Hindlimb muscle (tissue), 1 donor: ENCODE measurements at regions not wholly inside any gene's neighbourhood (a gene's known extent, or its start where the extent isn't known, plus 50 kb on each side); places are given as distances from the start of the nearest gene placed in this dataset.
A peak's percentile ranks its signal among the peaks of the same experiment; 100 is the strongest.
"Not testable (repeated sequence)": the region's sequence is repeated elsewhere in the genome, so short reads cannot be mapped to it uniquely, and the experiment has no call there.

ENCODE experiments used
- DNase-seq: peaks from one replicate; pipeline ENCODE4 v3.0.0-alpha.2; 2013

DNA sequence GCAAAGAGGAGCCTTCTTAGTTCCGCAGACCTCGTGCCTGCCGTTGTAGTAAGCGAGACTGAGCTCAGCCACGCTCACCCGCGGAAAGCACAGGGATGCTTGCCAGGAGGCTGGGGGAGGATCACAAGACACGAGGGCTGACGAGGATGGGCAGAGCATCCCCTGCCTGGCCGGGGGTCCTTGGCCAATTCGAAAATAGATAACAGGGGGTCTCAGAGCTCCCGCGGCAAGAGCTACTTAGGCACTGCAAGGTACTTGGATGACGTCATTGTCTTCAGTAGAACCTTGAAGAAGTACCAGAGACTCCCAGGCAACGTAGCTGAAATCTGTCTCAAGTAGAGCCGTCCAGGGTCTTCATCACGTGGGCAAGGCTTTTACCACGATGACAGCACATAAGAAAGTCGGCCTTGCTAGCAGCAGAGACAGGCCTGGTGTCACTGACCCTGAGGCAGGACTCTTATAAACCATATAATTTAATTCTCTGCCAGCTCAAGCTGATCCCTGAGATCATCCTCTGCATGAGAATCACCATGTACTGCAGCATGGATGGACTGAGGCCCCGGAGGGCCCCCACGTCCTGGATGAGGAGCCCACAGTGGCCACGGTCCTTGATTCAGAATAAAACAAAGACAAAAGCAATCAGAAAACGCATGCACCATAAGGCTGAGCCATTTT is 81.9 kb downstream of the TMEM18 start:
- DNase-seq, result no peak

- no peak for DNase-seq
Measured at GRCh38 chr2:594297-594949, 82.8 kb downstream of the TMEM18 start.

- no peak for DNase-seq
Measured at GRCh38 chr2:593356-594026, 83.7 kb downstream of the TMEM18 start.

GRCh38 chr2:592737-593136 is 84.5 kb downstream of the TMEM18 start:
- no peak for DNase-seq

DNA sequence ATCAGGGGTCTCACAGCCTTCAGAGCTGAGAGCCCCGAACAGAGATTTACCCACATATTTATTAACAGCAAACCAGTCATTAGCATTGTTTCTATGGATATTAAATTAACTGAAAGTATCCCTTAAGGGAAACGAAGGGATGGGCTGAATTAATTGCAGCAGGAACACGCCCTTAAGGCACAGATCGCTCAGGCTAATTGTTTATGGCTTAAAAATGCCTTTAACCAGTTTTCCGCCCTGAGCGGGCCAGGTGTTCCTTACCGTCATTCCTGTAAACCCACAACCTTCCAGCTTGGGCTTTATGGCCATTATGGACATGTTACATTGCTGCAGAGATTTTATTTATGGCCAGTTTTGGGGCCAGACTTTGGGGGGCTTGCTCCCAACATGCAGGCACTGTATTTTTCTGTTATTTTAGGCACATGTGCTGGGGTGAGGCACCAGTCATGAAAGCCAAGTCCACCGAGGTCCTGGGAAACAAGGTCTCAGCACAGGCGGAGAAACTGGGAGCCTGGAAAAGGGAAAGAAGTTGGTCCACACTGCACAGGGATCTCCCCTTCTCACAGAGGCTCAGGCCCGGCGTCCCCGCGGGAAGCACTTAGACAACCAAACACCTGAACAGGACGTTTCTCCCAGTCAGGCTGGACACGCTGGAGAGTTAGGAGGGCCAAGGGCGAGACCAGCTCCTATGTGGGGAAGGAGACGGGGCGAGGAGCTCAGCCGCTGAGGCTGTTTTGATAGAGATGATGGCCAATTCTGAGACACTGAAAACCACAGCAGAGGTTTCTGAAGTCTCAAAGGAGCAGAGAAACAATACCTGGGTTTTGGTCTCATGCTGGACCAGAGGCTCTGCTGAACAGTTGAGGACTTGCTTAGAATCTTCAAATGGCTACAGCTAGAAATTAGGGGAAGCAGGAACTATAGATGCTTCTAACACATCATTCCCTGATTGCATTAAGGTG is 86.7 kb downstream of the TMEM18 start:
- no peak for DNase-seq

DNA sequence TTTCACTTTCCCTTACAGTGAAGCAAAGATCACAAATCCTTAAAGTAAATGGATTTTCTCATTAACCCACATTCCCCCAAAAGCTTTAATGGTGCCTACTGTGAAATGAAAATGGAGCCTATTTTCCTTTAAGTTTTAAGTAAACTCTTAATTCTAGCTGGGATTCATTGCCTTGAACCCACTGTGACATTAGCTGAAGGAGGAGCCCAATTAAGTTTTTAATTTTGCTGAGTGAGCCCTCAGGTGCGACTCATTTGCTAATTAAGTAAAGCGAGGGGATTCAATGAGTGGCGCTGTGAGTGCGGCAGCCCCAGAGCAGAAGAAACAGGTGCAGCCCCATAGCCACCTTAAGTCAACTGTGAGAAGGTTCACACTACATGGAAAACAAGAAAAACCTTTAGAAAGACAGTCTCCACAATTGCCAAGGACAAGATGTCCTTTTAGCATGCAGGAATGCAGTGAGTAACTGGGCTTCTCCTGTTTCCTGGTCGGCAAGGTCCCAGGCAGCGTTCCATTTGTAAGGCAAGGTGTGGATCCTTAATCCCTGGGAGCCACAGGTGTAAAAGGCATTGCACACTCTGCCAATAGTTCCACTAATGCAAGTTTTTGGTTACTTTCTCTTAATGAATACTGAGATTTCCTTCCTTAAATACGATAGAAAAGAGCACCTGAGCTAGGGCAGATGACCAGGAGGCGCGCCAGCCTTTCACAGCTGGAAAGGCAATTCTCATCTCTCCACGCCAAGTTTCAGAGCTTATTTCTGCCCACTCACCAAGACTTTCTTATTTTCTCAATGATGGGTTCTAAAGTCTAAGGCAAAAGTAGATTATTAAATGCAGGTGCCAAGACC is 87.7 kb downstream of the TMEM18 start:
- peak; percentile 56 for DNase-seq

DNA sequence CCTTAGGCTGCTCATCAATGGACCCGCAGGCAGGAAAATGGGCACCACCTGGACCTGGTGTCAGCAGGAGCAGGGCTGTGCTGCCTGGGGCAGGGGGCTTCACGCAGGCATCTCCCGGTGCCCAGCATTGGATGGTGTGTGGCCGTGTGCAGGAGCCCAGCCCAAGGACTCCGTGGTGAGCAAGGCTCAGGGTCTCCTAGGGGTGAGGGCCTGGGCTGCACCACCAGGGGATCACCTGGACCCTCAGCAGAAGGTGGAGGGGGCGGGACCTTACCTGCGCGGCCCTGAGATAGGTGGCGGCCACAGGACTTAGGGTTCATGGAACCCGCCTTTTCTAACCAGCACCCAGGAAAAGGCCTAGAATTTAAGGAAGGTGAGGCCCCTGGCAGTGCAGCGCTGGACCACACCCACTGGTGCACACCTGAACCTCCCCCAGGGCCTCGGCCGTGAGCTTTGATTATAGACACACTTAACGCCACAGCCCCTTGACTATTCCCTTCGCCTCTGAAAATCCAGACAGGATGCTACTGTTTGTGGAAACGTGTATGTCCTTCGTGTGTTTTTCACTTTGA is 89.0 kb downstream of the TMEM18 start:
- DNase-seq, result no peak

DNA sequence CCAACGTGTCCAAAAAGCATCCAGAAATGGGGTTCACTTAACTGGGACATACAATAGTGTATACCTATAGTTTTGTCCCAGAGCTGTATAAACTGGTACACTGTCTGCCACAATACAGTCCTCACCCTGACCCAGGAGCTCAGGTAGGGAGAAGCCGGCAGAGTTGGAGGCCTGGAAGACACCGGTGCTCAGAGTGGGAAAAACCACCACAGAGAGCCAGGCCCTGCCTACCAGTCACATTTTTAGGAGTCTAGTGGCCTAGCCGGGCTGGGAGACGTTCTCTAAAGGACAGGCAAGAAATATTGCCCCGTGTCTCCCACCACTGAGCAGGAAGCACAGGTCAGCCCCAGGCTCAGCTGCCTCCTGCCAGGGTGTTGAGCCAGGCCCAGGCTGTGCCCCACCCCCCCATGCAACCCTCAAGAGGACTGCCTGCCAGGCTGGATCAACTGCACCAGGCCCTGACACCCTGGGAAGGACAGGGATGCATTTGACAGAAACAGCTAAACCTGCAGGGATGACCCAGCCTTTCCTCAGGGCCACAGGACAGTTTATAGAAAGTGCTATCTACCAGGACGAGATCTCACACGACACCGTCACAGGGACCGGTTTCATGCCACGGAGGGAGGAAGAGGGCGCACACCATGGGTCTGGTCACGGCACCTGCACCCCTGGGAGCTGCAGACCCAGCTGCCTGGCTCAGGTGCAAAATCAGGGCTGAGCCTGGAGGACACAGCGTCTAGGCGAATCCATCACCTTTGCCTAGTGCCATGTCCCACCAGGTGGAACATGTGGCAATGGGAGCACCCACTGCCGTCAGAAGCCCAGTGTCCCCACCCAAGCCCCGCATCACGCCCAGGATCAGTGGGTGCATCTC is 89.9 kb downstream of the TMEM18 start:
- DNase-seq, result no peak

- no peak for DNase-seq
Measured at GRCh38 chr2:586641-587076, 90.5 kb downstream of the TMEM18 start.

- DNase-seq, result no peak
Measured at GRCh38 chr2:584863-585823, 92.1 kb downstream of the TMEM18 start.

GRCh38 chr2:583666-584065 is 93.5 kb downstream of the TMEM18 start:
- DNase-seq, result no peak

DNA sequence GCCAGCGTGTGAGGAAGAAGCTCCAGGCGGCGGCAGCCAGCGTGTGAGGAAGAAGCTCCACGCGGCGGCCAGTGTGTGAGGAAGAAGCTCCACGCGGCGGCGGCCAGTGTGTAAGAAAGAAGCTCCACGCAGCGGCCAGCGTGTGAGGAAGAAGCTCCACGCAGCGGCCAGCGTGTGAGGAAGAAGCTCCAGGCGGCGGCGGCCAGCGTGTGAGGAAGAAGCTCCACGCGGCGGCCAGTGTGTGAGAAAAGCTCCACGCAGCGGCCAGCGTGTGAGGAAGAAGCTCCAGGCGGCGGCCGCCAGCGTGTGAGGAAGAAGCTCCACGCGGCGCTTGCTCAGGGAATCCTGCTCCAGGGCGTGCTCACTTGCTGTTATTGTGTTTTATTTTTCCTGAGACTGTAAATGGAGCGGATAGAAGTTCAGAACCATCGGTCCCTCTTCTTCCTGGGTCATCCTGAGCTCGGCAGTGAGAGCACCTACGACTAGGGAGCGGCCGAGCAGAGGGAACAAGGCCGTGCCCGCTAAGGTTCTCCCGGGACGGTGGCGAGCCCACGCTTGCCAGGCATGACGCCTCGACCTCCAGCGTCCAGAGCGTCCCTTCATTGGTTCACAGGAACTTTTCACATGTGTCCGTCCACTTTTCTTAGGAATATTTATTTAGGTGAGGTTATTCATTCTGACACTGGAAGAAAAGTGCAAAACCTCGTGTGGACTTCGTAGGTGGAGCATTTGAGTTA is 94.2 kb downstream of the TMEM18 start:
- no peak for DNase-seq

- not testable (repeated sequence) for DNase-seq
Measured at GRCh38 chr2:582289-582688, 94.9 kb downstream of the TMEM18 start.

DNA sequence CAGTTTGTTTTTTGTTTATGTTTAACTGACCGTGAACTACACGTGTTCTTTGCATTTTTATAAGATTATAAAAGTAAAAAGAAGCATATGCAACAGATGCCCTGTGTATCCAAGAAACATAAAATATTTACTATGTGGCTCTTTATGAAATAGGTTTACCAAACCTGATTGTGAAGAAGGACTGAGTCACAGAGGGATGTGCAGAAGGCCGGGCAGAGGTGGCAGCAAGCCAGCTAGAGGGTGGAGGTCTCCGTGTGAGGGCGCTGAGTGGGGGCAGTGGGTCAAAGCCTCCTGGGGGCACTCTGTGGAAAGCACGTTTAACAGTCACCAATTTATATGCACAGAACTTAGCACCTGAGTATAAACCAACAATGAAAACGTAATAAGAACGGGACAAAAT is 97.2 kb downstream of the TMEM18 start:
- DNase-seq, result no peak

DNA sequence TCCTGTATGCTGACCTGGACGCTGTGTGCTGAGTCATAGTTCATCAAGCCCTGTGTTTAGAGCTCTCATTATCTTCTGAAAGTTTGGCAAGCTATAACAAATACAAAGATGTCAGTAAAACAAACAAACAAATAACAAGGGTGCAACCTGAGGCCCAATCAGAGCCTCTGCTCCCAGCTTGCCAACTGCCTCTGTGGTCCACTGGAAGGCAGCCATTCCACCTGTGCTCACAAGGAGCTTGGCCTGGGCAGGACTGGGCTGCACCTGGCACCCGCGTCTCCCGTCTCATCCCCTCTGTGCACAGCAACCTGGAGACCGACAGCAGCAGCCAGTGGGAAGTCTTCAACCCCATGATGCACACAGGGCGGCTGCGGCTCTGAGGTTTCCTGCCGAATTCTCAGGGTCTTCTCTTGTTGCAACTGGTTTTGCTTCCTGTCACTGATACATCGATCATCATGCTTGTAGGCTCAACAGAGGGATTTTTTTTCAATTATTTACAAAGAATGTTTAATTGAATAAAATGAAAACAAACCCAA is 97.8 kb downstream of the TMEM18 start:
- DNase-seq, result no peak

DNA sequence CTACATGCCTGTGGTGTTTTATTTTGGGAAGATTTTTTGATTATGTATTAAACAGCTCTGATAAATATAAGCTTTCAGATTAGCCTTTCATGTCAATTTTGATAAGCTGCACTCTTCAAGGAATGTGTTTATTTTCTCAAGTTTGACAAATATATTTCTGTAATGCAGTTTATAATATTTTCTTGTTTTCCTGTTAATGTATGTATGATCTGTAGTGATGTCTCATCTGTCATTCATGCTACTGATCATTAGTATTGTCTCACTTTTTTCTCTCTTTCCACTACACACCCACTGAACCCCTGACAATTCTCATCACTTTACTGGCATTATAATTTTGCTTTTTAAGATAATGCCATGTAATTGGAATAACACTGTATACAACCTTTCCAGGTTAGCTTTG is 100.9 kb downstream of the TMEM18 start:
- DNase-seq, result no peak

DNA sequence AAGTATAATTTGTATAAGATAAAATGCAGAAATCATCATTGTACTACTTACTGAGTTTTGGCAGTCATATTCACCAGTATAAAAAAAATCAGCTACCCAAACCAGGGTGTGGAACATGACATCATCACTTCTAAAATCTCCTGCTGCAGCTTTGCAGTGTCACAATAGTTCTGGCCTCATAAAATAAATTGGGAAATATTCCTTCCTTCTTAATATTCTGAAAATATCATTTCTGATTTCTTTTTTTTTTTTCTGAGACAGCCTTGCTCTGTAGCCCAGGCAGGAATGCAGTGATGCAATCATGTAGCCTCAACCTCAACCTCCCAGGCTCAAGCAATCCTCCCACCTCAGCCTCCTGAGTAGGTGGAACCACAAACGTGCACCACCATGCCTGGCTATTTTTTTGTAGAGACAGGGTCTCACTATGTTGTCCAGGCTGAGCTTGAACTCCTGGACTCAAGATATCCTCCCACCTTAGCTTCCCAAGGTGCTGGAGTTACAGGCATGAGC is 101.4 kb downstream of the TMEM18 start:
- no peak for DNase-seq
